Liver (tissue), 8 donors: ENCODE measurements at regions not wholly inside any gene's neighbourhood (a gene's known extent, or its start where the extent isn't known, plus 50 kb on each side); places are given as distances from the start of the nearest gene placed in this dataset.

Experiments
- DNase-seq: peaks from one replicate; pipeline ENCODE4 v3.0.0-alpha.2; 2017; ENCODE audit warnings: low spot score
- H3K27ac ChIP-seq, 2 donors: one replicate each; pipeline ENCODE4 v1.7.0; 2013; ENCODE audit warnings: inconsistent platforms in 2 of 2, low read length in 2 of 2, control low read depth in 1 of 2, low read depth in 1 of 2, mild to moderate bottlenecking in 1 of 2
- H3K27me3 ChIP-seq, 4 donors: one replicate each; pipeline versions ENCODE4 v1.6.1 to v1.7.0; 2013; ENCODE audit warnings: low read length in 3 of 4, inconsistent platforms in 1 of 4, mild to moderate bottlenecking in 1 of 4, moderate library complexity in 1 of 4; ENCODE audit not compliant: control insufficient read depth in 4 of 4, insufficient read depth in 4 of 4
- H3K36me3 ChIP-seq, 4 donors: one replicate each; pipeline versions ENCODE4 v1.6.1 to v1.7.0; 2013; ENCODE audit warnings: low read length in 3 of 4, mild to moderate bottlenecking in 3 of 4, low read depth in 1 of 4, moderate library complexity in 1 of 4; ENCODE audit not compliant: control insufficient read depth in 4 of 4, insufficient read depth in 3 of 4
- H3K4me1 ChIP-seq, 4 donors: one replicate each; pipeline versions ENCODE4 v1.6.1 to v1.7.0; 2013; ENCODE audit warnings: low read length in 3 of 4, mild to moderate bottlenecking in 3 of 4, moderate library complexity in 1 of 4; ENCODE audit not compliant: control insufficient read depth in 4 of 4, insufficient read depth in 4 of 4
- H3K4me3 ChIP-seq, 3 donors: one replicate each; pipeline versions ENCODE4 v1.6.1 to v1.7.0; 2013; ENCODE audit warnings: low read length in 3 of 3, control low read depth in 1 of 3, low read depth in 1 of 3, mild to moderate bottlenecking in 1 of 3
- H3K9ac ChIP-seq, 2 donors: one replicate each; pipeline ENCODE4 v1.7.0; 2013; ENCODE audit warnings: low read length in 2 of 2, mild to moderate bottlenecking in 2 of 2, moderate library complexity in 2 of 2, control low read depth in 1 of 2, low read depth in 1 of 2
- H3K9me3 ChIP-seq, 4 donors: one replicate each; pipeline versions ENCODE4 v1.6.1 to v1.7.0; 2013; ENCODE audit warnings: low read length in 3 of 4; ENCODE audit not compliant: control insufficient read depth in 4 of 4
- EGR1 ChIP-seq, 2 donors: IDR thresholded peaks; 2 replicates each; pipeline ENCODE4 v1.6.1; 2016 to 2018; ENCODE audit warnings: antibody characterized with exemption in 2 of 2, low read depth in 2 of 2
- FOXA1 ChIP-seq: IDR thresholded peaks from 2 replicates; pipeline ENCODE4 v1.6.1; 2016; ENCODE audit warnings: antibody characterized with exemption
- FOXA2 ChIP-seq: IDR thresholded peaks from 2 replicates; pipeline ENCODE4 v1.6.1; 2016; ENCODE audit warnings: antibody characterized with exemption
- GABPA ChIP-seq, 2 donors: IDR thresholded peaks in 1 of 2; conservative IDR thresholded peaks in 1 of 2; 2 replicates each; pipeline ENCODE4 v1.6.1; 2016; ENCODE audit warnings: antibody characterized with exemption in 2 of 2, mild to moderate bottlenecking in 1 of 2, moderate library complexity in 1 of 2
- HNF4A ChIP-seq, 2 donors: conservative IDR thresholded peaks; 2 replicates each; pipeline ENCODE4 v1.6.1; 2016; ENCODE audit warnings: antibody characterized with exemption in 2 of 2, mild to moderate bottlenecking in 2 of 2
- HNF4G ChIP-seq: IDR thresholded peaks from 2 replicates; pipeline ENCODE4 v1.6.1; 2016; ENCODE audit warnings: antibody characterized with exemption
- JUND ChIP-seq, 2 donors: IDR thresholded peaks; 2 replicates each; pipeline ENCODE4 v1.6.1; 2016; ENCODE audit warnings: antibody characterized with exemption in 2 of 2
- NR2F2 ChIP-seq: IDR thresholded peaks from 2 replicates; pipeline ENCODE4 v1.6.1; 2016; ENCODE audit warnings: antibody characterized with exemption
- RAD21 ChIP-seq, 2 donors: IDR thresholded peaks; 2 replicates each; pipeline ENCODE4 v1.6.1; 2016; ENCODE audit warnings: antibody characterized with exemption in 2 of 2, mild to moderate bottlenecking in 2 of 2
- REST ChIP-seq: IDR thresholded peaks from 2 replicates; pipeline ENCODE4 v1.6.1; 2016; ENCODE audit warnings: antibody characterized with exemption, mild to moderate bottlenecking
- RXRA ChIP-seq, 2 donors: IDR thresholded peaks; 2 replicates each; pipeline ENCODE4 v1.6.1; 2017 to 2018; ENCODE audit warnings: antibody characterized with exemption in 2 of 2, mild to moderate bottlenecking in 1 of 2
- SP1 ChIP-seq: IDR thresholded peaks from 2 replicates; pipeline ENCODE4 v1.6.1; 2018; ENCODE audit warnings: antibody characterized with exemption, mild to moderate bottlenecking
- TAF1 ChIP-seq: conservative IDR thresholded peaks from 2 replicates; pipeline ENCODE4 v1.6.1; 2016; ENCODE audit warnings: antibody characterized with exemption, mild to moderate bottlenecking
- YY1 ChIP-seq: IDR thresholded peaks from 2 replicates; pipeline ENCODE4 v1.6.1; 2016; ENCODE audit warnings: antibody characterized with exemption, mild to moderate bottlenecking
- WGBS: extraction: QIAGEN DNeasy Blood & Tissue Kit; methylation state at CpG from one replicate; pipeline ENCODE4 v1.1.7; 2013; 5-methylcytosine and 5-hydroxymethylcytosine counted together
- TF ChIP-seq, protein P1 (sequence below): IDR thresholded peaks from 2 replicates; pipeline ENCODE4 v1.6.1; 2016; ENCODE audit warnings: antibody characterized with exemption
- TF ChIP-seq, protein P2 (sequence below): fragments of 150-350 bp; IDR thresholded peaks from 2 replicates; pipeline ENCODE4 v1.5.1; 2017; ENCODE audit warnings: improper control_type of control experiment, low read depth, low read length; ENCODE audit not compliant: missing input control
- TF ChIP-seq, protein P3 (sequence below): IDR thresholded peaks from 2 replicates; pipeline ENCODE4 v1.6.1; 2016; ENCODE audit warnings: antibody characterized with exemption
- donor health status: healthy.
- donor health status: healthy.
- donor health status: healthy.
- donor health status: healthy.
- donor health status: healthy.

GRCh38 chr10:130714742-130715467, 578.7 kb downstream of the GLRX3 start:
- Histone ChIP-seq H3K4me3 (no peak overlapping the region), H3K36me3 (no peaks in the 10 kb centered on the region), H3K9ac (no peak overlapping the region), H3K27ac (no peak overlapping the region), H3K9me3 (no peaks in the 10 kb centered on the region), H3K27me3 (no peaks in the 10 kb centered on the region), H3K4me1 (no peaks in the 10 kb centered on the region)
- TF ChIP-seq, protein P1, sequence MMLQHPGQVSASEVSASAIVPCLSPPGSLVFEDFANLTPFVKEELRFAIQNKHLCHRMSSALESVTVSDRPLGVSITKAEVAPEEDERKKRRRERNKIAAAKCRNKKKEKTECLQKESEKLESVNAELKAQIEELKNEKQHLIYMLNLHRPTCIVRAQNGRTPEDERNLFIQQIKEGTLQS = no peak
- no peak for TF ChIP-seq TAF1
- TF ChIP-seq EGR1 (IDR thresholded peaks at IDR 0.05; ENCODE audit: low read depth in 2 of 2) = no peak
- TF ChIP-seq REST = no peak
- TF ChIP-seq GABPA (IDR thresholded peaks at IDR 0.05 in 1 of 2, conservative IDR thresholded peaks at IDR 0.05 in 1 of 2) = no peak
- TF ChIP-seq NR2F2 = no peak
- no peak for DNase-seq
- 69% methylated on average over 20 of the region's 20 CpGs for WGBS

DNA sequence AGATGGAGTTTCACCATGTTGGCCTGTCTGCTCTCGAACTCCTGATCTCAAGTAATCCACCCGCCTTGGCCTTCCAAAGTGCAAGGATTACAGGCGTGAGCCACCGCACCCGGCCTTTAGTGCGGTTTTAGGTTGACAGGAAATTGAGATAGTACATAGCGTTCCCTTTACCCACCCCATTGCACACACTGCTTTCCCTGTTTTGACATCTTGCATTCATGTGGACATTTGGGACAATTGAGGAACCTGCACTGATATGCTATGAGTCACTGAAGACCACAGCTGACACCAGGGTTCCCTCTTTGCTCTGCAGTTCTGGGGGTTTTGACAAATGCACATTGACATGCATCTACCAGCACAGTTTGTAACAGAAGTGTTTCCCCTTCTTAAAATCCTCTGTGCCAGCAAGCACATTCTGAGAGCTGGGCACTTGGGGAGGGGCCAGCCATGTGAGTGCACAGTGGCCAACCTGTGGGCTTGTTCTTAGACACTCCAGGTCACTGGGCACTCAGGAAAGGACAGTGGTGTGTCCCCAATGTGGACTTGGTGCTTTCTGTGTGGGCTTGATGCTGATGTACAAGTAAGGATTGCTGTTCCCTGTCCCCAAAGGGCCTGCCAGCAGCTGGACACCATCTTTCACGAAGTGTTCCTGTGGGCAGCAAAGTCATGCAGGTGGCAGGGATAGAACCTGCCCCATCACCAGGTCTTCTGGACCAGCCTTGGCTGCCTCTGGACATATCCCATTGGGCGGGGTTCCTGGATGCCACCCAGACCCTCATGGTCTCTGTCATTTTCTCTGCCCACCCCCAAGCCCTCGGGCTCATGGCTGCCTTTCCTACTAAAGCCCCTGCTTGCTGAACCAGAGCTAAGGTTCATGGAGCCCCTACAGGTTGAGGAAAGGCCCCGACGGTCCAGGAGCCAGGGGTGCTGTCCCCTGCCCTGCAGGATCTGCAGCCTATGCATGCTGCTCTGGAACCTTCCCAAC, 579.8 kb downstream of the GLRX3 start:
- DNase-seq = no peak
- Histone ChIP-seq H3K4me3 (no peak overlapping the region), H3K27me3 (no peaks in the 10 kb centered on the region), H3K36me3 (no peaks in the 10 kb centered on the region), H3K27ac (no peak overlapping the region), H3K9me3 (no peaks in the 10 kb centered on the region), H3K9ac (no peak overlapping the region), H3K4me1 (no peaks in the 10 kb centered on the region)
- TF ChIP-seq GABPA (IDR thresholded peaks at IDR 0.05 in 1 of 2, conservative IDR thresholded peaks at IDR 0.05 in 1 of 2) = no peak
- TF ChIP-seq, protein P2, sequence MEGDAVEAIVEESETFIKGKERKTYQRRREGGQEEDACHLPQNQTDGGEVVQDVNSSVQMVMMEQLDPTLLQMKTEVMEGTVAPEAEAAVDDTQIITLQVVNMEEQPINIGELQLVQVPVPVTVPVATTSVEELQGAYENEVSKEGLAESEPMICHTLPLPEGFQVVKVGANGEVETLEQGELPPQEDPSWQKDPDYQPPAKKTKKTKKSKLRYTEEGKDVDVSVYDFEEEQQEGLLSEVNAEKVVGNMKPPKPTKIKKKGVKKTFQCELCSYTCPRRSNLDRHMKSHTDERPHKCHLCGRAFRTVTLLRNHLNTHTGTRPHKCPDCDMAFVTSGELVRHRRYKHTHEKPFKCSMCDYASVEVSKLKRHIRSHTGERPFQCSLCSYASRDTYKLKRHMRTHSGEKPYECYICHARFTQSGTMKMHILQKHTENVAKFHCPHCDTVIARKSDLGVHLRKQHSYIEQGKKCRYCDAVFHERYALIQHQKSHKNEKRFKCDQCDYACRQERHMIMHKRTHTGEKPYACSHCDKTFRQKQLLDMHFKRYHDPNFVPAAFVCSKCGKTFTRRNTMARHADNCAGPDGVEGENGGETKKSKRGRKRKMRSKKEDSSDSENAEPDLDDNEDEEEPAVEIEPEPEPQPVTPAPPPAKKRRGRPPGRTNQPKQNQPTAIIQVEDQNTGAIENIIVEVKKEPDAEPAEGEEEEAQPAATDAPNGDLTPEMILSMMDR = no peak
- TF ChIP-seq EGR1 (IDR thresholded peaks at IDR 0.05; ENCODE audit: low read depth in 2 of 2) = no peak
- TF ChIP-seq TAF1 = no peak
- no peak for TF ChIP-seq NR2F2
- TF ChIP-seq REST = no peak
- TF ChIP-seq, protein P1 = no peak
- TF ChIP-seq FOXA2 = no peak
- TF ChIP-seq JUND (IDR thresholded peaks at IDR 0.05) = no peak
- TF ChIP-seq, protein P3, sequence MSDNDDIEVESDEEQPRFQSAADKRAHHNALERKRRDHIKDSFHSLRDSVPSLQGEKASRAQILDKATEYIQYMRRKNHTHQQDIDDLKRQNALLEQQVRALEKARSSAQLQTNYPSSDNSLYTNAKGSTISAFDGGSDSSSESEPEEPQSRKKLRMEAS = no peak
- no peak for TF ChIP-seq YY1
- TF ChIP-seq SP1 = no peak
- no peak for TF ChIP-seq RAD21 (IDR thresholded peaks at IDR 0.05)
- TF ChIP-seq RXRA (IDR thresholded peaks at IDR 0.05) = no peak
- no peak for TF ChIP-seq HNF4G
- no peak for TF ChIP-seq FOXA1
- no peak for TF ChIP-seq HNF4A (conservative IDR thresholded peaks at IDR 0.05)
- WGBS = 77% methylated on average over 12 of the region's 12 CpGs
